ENCODE measurements at regions not wholly inside any gene's neighbourhood (a gene's known extent, or its start where the extent isn't known, plus 50 kb on each side); places are given as distances from the start of the nearest gene placed in this dataset.

GRCh38 chr1:216944864-216945510 is 221.8 kb upstream of the ESRRG start:
- no peak for DNase-seq (ENCODE audit: low spot score)
- TF ChIP-seq, protein P1, sequence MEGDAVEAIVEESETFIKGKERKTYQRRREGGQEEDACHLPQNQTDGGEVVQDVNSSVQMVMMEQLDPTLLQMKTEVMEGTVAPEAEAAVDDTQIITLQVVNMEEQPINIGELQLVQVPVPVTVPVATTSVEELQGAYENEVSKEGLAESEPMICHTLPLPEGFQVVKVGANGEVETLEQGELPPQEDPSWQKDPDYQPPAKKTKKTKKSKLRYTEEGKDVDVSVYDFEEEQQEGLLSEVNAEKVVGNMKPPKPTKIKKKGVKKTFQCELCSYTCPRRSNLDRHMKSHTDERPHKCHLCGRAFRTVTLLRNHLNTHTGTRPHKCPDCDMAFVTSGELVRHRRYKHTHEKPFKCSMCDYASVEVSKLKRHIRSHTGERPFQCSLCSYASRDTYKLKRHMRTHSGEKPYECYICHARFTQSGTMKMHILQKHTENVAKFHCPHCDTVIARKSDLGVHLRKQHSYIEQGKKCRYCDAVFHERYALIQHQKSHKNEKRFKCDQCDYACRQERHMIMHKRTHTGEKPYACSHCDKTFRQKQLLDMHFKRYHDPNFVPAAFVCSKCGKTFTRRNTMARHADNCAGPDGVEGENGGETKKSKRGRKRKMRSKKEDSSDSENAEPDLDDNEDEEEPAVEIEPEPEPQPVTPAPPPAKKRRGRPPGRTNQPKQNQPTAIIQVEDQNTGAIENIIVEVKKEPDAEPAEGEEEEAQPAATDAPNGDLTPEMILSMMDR (IDR thresholded peaks at IDR 0.05; ENCODE audit: borderline replicate concordance, control extremely low read depth, extremely low read depth, insufficient read depth, missing control alignments), result no peak
- in situ Hi-C loops (cut with MboI; ENCODE audit: low sequenced_read_pairs, unreplicated experiment), result no loop called here

DNA sequence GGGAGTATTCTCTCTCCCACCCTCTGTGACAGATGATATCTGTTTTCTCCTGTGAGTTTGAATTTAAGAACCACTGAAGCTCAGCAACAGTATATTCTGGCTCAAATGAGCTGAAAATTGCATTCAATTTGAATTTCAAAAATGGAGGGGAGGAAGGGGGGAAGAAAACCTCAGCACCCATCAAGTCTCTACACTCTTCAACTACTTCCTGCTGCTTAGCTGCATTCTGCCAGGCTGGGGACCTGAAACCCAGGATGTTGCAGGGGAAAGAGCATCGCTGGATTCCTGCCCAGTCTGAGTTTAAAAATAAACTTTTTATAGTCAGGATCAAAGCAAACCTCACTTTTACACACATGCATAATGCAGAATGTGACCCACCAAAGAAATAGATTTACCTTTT is 214.3 kb upstream of the ESRRG start:
- in situ Hi-C loops (cut with MboI; ENCODE audit: low sequenced_read_pairs, unreplicated experiment), result no loop called here
- TF ChIP-seq, protein P1 (IDR thresholded peaks at IDR 0.05; ENCODE audit: borderline replicate concordance, control extremely low read depth, extremely low read depth, insufficient read depth, missing control alignments), result no peak
- DNase-seq (ENCODE audit: low spot score), result no peak

GRCh38 chr1:216936779-216937178 is 213.6 kb upstream of the ESRRG start:
- no peak for DNase-seq (ENCODE audit: low spot score)
- TF ChIP-seq, protein P1 (IDR thresholded peaks at IDR 0.05; ENCODE audit: borderline replicate concordance, control extremely low read depth, extremely low read depth, insufficient read depth, missing control alignments), result no peak
- in situ Hi-C loops (cut with MboI; ENCODE audit: low sequenced_read_pairs, unreplicated experiment), result no loop called here

DNA sequence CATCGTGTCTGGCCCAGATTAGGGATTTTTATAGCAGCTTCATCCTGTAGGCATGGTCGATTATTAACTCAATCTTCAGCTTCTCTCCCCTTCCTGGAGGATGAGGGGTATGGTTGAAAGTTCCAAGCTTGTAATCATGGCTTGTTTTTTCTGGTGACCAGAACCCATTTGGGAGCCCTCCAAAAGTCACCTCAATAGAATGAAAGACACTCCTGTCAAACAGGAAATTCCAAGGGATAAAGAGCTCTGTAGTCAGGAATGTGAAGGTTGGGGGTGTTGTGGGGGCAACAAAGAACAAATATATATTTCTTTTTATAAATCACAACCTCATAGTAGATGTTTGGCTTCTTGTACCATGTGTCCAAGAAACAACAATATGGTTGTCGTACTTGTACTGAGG is 212.7 kb upstream of the ESRRG start:
- in situ Hi-C loops (cut with MboI; ENCODE audit: low sequenced_read_pairs, unreplicated experiment), result no loop called here
- DNase-seq (ENCODE audit: low spot score), result no peak
- TF ChIP-seq, protein P1 (IDR thresholded peaks at IDR 0.05; ENCODE audit: borderline replicate concordance, control extremely low read depth, extremely low read depth, insufficient read depth, missing control alignments), result no peak

DNA sequence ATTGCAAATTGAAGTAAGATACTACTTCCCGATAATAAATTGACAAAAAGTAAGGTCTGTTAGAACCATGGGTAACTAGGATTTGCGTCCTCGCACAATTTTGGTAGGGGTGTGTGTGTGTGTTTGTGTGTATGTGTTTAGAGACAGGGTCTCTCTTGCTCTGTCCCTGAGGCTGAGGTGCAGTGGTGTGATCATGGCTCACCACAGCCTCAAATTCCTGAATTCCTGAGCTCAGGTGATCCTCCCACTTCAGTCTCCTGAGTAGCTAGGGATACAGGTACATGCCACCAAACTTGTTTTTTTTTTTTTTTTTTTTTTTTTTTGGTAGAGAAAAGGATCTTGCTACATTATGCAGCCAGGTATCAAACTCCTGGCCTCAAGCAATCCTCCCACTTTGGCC is 209.2 kb upstream of the ESRRG start:
- TF ChIP-seq, protein P1 (IDR thresholded peaks at IDR 0.05; ENCODE audit: borderline replicate concordance, control extremely low read depth, extremely low read depth, insufficient read depth, missing control alignments), result no peak
- in situ Hi-C loops (cut with MboI; ENCODE audit: low sequenced_read_pairs, unreplicated experiment), result no loop called here
- no peak for DNase-seq (ENCODE audit: low spot score)

DNA sequence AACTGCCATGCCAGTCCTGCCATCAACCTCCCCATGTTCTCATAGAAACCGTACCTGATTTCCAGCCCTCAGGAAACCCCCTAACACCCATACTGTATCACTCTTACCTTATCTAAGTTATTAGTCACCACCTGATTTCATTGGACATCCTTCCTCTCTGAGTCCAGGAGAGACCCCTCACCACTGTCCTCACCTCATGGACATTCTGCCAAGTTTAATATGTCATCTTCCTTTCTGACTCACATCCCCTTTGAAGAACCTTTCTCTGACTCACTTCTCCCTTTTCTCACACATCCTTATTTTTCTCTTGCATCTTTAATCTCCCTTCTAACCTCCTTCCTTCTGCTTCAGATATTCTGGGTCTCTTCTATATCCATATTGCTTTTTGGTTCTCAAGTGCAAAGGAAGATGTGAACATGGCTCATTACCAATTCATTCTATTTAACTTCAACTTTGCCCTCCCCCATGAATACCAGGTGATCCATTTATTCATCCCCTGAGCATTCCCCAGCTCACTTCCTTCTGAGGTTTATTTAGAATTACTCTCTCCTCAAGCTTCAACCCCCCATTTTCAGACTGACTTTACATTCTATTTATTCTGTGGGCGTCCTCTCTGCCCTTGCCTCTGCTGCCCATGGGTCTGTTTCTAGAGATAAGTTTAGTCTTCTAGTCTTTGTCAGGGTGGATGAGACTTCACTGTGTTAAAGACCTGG is 206.8 kb upstream of the ESRRG start:
- TF ChIP-seq, protein P1 (IDR thresholded peaks at IDR 0.05; ENCODE audit: borderline replicate concordance, control extremely low read depth, extremely low read depth, insufficient read depth, missing control alignments), result no peak
- in situ Hi-C loops (cut with MboI; ENCODE audit: low sequenced_read_pairs, unreplicated experiment), result no loop called here
- DNase-seq (ENCODE audit: low spot score), result no peak
